NCI-H774 (cell line): ENCODE measurements at regions not wholly inside any gene's neighbourhood (a gene's known extent, or its start where the extent isn't known, plus 50 kb on each side); places are given as distances from the start of the nearest gene placed in this dataset.

Experiments
- DNase-seq: peaks from one replicate; lab custom pipeline; 2025; lab: John Stamatoyannopoulos, UW

GRCh38 chr19:28019901-28020300 is 1193.0 kb downstream of the UQCRFS1 start:
- DNase-seq, result no peak

DNA sequence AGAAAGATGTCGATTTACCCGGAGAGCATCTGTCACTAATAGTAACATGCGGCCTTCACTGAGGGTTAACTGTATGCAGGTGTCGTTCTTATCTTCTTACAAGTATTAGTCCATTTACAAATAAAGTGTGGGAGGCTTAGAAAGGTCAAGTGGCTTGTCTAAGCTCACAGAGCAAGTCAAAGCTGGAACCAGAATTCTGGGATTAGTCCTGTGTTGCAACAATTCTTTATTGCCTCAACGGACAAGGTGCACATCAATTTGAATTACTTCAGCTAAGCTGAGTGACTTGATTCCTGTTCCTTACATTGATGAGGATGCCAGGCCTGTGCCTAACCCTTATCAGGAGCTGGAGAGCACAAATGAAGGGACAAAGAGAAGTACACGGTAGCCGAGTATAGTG is 1193.6 kb downstream of the UQCRFS1 start:
- DNase-seq, result no peak

DNA sequence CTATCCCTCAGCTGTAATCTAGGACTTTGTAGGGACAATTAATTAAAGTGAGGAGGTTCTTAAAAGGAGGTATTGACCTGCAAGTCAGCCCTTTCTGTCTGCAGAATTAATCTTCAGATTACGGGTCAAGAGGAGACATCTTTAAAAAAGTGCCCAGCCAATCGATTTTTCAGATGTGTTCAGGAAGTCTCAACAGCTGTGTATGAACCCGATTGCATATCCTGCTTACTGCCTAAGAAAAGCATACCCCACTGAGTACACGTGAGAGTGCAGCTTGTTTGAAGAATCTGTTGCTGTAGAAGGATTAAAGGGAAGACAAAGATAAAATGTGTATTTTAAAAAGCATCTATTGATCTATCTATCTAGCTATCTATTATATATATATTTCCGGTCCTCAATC is 1194.5 kb downstream of the UQCRFS1 start:
- no peak for DNase-seq

DNA sequence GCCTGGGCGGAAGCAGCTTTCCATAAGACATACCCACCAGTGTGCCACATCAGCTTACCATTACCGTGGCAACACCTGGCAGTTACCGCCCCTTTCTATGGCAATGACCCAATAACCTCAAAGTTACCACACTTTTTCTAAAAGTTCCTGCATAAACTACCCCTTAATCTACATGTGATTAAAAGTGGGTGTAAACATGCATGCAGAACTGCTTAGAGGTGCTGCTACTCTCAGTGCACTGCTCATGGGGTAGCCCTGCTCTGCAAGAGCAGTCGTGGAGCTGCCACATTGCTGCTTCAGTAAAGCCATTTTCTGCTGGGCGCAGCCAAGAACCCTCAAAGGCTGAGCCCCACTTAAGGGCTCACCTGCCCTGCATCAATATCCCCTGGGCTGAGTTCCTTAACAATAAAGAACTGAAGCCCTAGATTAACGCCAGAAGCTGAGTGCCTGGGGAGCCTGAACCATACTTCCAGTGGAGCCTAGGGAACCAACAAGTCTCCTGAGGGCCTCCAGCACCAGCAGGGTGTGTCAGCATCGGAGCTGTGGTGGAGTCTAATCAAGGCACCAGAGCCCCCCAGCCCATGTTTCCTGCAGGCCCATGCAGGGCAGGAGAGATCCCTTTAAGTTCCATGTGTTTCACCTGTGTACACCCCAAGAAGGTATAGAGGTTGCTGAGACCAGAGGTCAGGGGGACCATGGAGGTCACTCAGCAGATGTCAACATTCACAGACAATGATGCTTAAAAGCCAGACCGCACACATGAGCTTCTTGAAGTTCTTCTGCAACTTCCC is 1198.1 kb downstream of the UQCRFS1 start:
- no peak for DNase-seq

- no peak for DNase-seq
These were observed 1200.6 kb downstream of the UQCRFS1 start for GRCh38 chr19:28012361-28012760.

GRCh38 chr19:28010656-28011055 is 1202.3 kb downstream of the UQCRFS1 start:
- no peak for DNase-seq

GRCh38 chr19:28009696-28010095 is 1203.3 kb downstream of the UQCRFS1 start:
- no peak for DNase-seq

- DNase-seq, result no peak
These were observed 1204.3 kb downstream of the UQCRFS1 start for GRCh38 chr19:28008695-28009094.

DNA sequence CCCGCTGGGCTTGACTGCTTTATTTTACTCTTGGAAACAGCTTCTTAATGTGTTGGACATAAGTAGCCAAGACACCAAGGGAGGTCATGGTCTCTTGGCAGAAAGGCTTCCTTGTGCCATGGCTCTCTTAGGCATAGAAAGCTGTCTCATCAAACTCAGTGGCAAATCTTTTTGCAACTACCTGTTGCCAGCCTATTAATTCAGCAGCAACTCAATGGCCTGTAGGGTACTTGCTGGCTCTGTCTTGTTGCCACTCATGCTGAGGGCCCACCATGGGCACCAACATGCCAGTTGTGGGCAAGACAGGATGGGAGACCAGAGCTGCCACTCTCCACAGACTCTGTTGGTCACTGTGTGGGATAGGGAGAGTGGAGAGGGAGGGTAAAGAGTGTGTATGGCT is 1209.4 kb downstream of the UQCRFS1 start:
- DNase-seq, result no peak

GRCh38 chr19:27997069-27997468 is 1215.9 kb downstream of the UQCRFS1 start:
- DNase-seq, result no peak

DNA sequence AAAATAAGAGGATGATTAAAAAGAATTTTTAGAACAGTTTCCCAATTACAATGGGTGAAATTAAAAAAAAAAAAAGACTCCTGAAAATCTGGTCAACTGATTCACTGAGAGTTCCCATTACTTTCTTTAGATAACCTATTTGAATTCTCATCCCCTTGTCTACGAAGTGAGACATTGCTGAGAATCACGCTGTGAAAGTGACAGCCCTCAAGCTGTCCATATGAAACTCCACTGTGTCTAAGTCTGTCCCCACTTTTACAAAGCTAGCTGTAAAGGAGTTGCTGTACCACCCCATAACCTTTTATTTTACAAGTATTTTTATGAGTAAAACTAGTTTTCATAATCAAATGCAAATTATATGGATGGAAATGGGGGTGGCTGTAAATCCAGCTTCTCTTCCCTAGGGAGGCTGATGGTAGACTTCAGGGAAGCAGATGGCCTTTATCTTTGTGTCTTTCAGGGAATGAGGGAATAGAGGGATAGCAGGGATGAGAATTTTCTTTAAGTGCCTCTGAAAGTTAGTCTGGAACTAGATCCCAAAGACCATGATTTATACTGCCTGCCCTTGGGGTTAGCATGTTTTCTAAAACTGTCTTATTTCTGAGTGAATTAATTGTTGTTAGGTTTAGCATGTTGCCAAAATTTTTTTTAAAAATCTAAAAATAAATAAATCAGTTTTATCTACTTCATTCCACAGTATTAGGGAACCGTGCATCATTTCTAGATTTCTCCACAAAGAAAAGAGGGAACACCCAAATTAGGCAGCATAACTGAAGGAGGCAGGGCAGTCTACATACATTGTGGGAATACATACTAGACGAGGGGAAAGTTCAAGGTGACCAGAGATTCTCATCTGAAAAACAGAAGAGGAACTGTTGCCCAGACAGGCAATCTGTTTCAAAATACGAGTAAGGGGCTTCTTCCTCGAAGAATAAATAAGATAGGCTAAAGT is 1219.1 kb downstream of the UQCRFS1 start:
- no peak for DNase-seq

DNA sequence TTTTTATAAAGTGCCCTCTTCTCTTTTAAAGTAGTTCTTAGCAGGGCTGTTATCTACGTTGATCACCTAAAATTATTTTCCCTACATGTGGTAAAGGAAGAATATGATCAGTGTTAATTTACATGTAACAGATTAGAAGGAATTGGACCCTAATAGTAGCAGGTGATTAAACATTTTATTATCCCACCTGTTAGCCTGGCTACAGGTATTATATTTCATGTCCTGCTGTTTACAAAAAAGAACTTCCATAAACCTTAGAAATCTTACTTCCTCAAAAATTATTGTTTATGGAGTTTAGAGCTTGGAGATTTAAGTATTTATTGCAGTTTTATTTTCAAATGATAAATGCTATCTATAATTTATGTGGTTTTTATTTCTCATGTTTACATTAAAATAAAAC is 1226.7 kb downstream of the UQCRFS1 start:
- DNase-seq, result no peak

DNA sequence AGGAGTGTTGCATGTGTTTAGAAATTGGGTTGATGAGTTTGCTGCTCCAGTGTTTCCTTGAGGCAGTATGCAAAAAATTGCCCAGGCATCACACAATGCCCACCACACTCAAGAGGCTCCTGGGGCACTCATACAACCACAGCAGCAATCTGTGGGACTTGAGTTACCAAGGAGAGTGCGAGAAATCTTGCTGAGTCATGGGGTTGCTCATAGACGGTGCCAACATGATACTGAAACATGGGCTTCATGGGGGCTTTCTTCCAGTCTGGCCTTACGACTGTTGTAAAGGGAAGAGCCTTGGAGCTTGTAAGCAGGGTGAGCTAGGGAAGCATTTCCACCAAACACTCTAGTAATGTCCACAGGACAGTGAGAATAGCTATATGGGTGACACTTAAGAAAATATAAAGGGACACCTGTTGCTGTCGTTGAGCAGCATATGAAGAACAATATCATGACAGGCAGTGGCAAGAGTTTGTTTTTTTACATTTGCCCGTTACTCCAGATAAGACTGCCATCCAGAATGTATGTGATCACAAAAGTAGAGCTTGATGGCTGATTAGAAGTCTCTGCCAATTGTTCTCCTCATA is 1237.4 kb downstream of the UQCRFS1 start:
- no peak for DNase-seq

GRCh38 chr19:27974082-27974513 is 1238.9 kb downstream of the UQCRFS1 start:
- no peak for DNase-seq

GRCh38 chr19:27972291-27973040 is 1240.5 kb downstream of the UQCRFS1 start:
- DNase-seq, result no peak

DNA sequence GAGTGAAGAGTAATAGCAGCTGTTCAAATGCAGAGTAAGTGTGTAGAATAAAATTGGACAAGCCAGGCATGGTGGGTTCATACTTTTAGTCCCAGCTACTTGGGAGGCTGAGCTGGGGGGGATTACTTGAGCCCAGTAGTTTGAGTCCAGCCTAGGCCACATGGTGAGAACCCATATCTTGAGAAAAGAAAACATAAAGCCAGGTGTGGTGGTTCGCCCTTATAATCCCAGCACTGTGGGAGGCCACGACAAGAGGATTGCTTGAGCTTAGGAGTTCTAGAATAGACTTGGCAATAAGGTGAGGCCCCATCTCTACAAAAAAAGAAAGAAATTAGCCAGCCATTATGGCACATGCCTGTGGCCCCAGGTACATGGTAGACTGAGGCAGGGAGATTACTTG is 1241.1 kb downstream of the UQCRFS1 start:
- DNase-seq, result no peak

DNA sequence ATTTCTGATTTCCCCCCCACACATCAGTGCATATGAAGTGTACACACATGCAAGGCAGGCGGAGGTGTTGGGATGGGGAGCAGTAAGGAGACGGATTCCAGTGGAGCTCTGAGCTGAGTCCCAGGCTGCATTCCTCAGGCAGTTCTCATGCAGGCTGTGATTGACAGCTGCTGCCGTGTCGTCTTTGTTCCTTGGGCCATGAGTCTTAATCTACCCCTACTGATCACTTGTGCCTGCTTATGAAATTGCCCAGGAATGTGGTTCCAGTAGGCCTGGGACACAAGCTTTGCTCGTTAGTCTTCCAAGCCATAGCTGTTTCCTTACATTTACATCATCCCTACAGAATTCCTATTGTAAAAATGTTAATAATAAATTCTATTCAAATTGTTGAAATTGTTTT is 1241.9 kb downstream of the UQCRFS1 start:
- no peak for DNase-seq

GRCh38 chr19:27966390-27966816 is 1246.5 kb downstream of the UQCRFS1 start:
- no peak for DNase-seq

- DNase-seq, result no peak
These were observed 1248.8 kb downstream of the UQCRFS1 start for GRCh38 chr19:27964185-27964584.

GRCh38 chr19:27962264-27962663 is 1250.7 kb downstream of the UQCRFS1 start:
- DNase-seq, result no peak

DNA sequence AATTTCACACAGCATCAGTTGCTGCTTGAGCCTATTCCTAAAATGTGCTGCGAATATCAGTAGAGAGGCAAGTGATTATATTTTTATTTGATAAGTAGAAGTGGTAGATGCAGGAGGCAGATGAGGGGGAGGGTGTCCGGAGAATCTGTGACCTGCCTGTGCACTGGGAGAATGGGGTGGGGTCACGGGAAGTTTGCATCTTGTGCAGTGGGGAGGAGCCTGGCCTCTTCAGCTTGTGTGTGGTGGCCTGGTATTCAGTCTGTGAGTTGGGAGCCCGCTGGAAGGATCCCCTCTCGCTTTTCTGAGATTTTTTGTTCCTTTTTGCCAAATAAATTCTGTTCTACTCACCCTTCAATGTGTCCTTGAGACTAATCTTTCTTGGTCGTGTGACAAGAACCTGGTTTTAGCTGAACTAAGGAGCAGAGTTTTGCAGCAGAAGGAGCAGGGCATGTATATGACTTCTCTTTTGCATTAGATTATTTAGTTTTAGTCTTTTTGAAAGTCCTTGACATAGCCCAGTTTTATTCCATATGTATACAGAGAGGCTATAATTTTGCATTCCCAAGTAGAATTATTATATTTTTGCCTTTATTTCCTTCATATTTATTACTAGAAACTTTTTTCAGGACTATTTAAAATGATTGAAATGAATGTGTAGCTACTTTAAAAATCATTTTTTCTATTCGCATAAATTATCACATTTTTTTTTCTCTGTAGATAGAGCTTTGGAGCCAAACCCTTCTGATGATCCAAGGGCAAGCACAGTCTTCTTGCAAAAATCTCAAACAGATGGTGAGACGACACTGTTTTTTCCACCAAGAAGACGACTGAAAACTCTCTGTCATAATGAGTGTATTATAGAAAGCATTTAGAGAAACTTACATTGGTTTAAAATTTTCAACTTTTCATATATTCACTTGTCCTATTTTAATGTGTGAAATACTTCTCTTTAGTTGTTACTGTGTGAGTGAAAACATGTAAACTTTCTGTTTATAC is 1257.2 kb downstream of the UQCRFS1 start:
- no peak for DNase-seq
